ENCODE measurements at regions not wholly inside any gene's neighbourhood (a gene's known extent, or its start where the extent isn't known, plus 50 kb on each side); places are given as distances from the start of the nearest gene placed in this dataset.

DNA sequence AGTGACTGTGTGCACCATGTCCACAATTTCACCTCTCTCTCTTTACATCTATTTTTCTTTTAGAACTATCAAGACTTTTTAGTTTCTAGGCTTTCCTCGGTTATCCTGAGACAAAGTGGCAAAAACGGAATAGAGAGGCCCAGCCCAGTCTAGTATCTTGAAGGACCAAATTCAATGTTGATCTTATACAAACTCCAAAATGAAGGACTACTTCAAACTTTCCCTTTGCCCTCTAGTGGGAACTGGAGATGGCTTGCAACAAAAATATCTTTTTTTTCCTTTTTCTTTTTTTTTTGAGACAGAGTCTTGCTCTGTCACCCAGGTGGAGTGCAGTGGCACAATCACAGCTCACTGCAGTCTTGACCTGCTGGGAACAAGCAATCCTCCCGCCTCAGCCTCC lies 338.5 kb upstream of the UMPS start:
- Histone ChIP-seq H2AFZ (ENCODE audit: low read length) (no peak overlapping the region), H3K4me2 (ENCODE audit: insufficient read depth in 1 of 2, low read depth in 2 of 2, low read length in 2 of 2) (no peak overlapping the region), H2BK15ac (ENCODE audit: low read length) (no peak overlapping the region), H3K56ac (replicated peaks; ENCODE audit: insufficient read length, low read depth, low read length) (no peak overlapping the region), H3K4ac (replicated peaks; ENCODE audit: insufficient read length, low read depth, low read length) (no peak overlapping the region), H3K9me3 (ENCODE audit: insufficient read depth in 2 of 2, low read depth in 1 of 2, low read length in 1 of 2) (no peaks in the 10 kb centered on the region), H4K5ac (ENCODE audit: insufficient read length, low read depth, low read length) (no peak overlapping the region), H4K20me1 (replicated peaks in 1 of 2; ENCODE audit: control insufficient read depth in 1 of 2, insufficient read depth in 2 of 2, low read length in 2 of 2) (no peaks in the 10 kb centered on the region), H3K23me2 (ENCODE audit: low read depth, low read length) (no peaks in the 10 kb centered on the region), H3K79me2 (ENCODE audit: control insufficient read depth in 1 of 2, insufficient read depth in 2 of 2, low read length in 2 of 2) (no peaks in the 10 kb centered on the region), H3K23ac (ENCODE audit: insufficient read length) (no peak overlapping the region), H3K14ac (ENCODE audit: insufficient read length) (no peak overlapping the region), H3K27ac (ENCODE audit: low read depth, low read length) (no peak overlapping the region), H2BK12ac (ENCODE audit: low read depth, low read length) (no peak overlapping the region), H3K4me3 (ENCODE audit: extremely low read depth in 1 of 4, insufficient read depth in 2 of 4, low read depth in 3 of 4, low read length in 4 of 4) (no peak overlapping the region), H3K9ac (replicated peaks in 1 of 4; ENCODE audit: extremely low read depth in 1 of 4, low read depth in 3 of 4, low read length in 3 of 4) (no peak overlapping the region), H3K4me1 (replicated peaks in 1 of 4; ENCODE audit: control insufficient read depth in 3 of 4, insufficient read depth in 4 of 4, low read length in 3 of 4) (no peaks in the 10 kb centered on the region; a peak in 1 of 7 replicates), H3K79me1 (ENCODE audit: low read depth, low read length) (no peaks in the 10 kb centered on the region), H4K8ac (ENCODE audit: extremely low read depth, insufficient read depth, low read length) (no peak overlapping the region), H4K91ac (replicated peaks; ENCODE audit: insufficient read length, low read length) (no peak overlapping the region), H3K18ac (ENCODE audit: extremely low read depth, low read length) (no peak overlapping the region), H2AK5ac (ENCODE audit: low read depth, low read length) (no peak overlapping the region), H2BK20ac (ENCODE audit: low read length) (no peak overlapping the region), H3K36me3 (ENCODE audit: control insufficient read depth in 2 of 4, insufficient read depth in 4 of 4, low read length in 3 of 4) (no peaks in the 10 kb centered on the region), H2BK120ac (replicated peaks; ENCODE audit: low read depth, low read length) (no peak overlapping the region), H3K27me3 (replicated peaks in 1 of 4; ENCODE audit: control insufficient read depth in 3 of 4, extremely low read depth in 1 of 4, insufficient read depth in 3 of 4, low read length in 3 of 4) (no peaks in the 10 kb centered on the region), H2BK5ac (ENCODE audit: low read depth, low read length) (no peak overlapping the region)
- WGBS, 2 experiments (ENCODE audit: extremely low coverage in 1 of 2, insufficient coverage in 1 of 2, insufficient read length in 1 of 2, insufficient replicate concordance in 2 of 2, low coverage in 1 of 2, low lambda C conversion rate in 2 of 2, missing lambda C conversion rate in 1 of 2): 88% methylated on average over 3 of the region's 3 CpGs; no CpG with 5 or more reads in 1 of the 2 experiments
- DNase-seq (ENCODE audit: low read depth in 1 of 2, low spot score in 2 of 2) (no peak), FAIRE-seq (no peak)
- CTCF ChIA-PET (ENCODE audit: partially characterized antibody): interaction anchor here (0.8 to 1.8 kb wide), 9 partner anchors 9 to 168 kb away, joined by 3 to 10 read pairs (median 4); no protein-coding TSS in a partner anchor
- POLR2A ChIA-PET (ENCODE audit: partially characterized antibody): no interaction called here
- TF ChIP-seq EP300 (IDR thresholded peaks at IDR 0.05; ENCODE audit: borderline replicate concordance in 1 of 2, low read depth in 2 of 2, low read length in 2 of 2) (no peak), SIN3A (conservative IDR thresholded peaks at IDR 0.05 in 1 of 2, IDR thresholded peaks at IDR 0.05 in 1 of 2; ENCODE audit: low read depth in 1 of 2, low read length in 2 of 2) (no peak), KDM1A (IDR thresholded peaks at IDR 0.05; ENCODE audit: borderline replicate concordance, low read length) (no peak), MAFK (IDR thresholded peaks at IDR 0.05; ENCODE audit: low read depth, low read length) (no peak), BRCA1 (IDR thresholded peaks at IDR 0.05; ENCODE audit: low read depth, low read length) (no peak), KDM5A (IDR thresholded peaks at IDR 0.05; ENCODE audit: low read length) (no peak), JUND (IDR thresholded peaks at IDR 0.05; ENCODE audit: low read length) (no peak), SRF (IDR thresholded peaks at IDR 0.05; ENCODE audit: low read depth, low read length) (no peak), SIRT6 (IDR thresholded peaks at IDR 0.05; ENCODE audit: low read length) (no peak), ASH2L (IDR thresholded peaks at IDR 0.05; ENCODE audit: low read length) (no peak)
- TF ChIP-seq, protein P1, sequence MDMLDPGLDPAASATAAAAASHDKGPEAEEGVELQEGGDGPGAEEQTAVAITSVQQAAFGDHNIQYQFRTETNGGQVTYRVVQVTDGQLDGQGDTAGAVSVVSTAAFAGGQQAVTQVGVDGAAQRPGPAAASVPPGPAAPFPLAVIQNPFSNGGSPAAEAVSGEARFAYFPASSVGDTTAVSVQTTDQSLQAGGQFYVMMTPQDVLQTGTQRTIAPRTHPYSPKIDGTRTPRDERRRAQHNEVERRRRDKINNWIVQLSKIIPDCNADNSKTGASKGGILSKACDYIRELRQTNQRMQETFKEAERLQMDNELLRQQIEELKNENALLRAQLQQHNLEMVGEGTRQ (IDR thresholded peaks at IDR 0.05; ENCODE audit: low read length): no peak
- TF ChIP-seq, protein P2, sequence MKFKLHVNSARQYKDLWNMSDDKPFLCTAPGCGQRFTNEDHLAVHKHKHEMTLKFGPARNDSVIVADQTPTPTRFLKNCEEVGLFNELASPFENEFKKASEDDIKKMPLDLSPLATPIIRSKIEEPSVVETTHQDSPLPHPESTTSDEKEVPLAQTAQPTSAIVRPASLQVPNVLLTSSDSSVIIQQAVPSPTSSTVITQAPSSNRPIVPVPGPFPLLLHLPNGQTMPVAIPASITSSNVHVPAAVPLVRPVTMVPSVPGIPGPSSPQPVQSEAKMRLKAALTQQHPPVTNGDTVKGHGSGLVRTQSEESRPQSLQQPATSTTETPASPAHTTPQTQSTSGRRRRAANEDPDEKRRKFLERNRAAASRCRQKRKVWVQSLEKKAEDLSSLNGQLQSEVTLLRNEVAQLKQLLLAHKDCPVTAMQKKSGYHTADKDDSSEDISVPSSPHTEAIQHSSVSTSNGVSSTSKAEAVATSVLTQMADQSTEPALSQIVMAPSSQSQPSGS (IDR thresholded peaks at IDR 0.05; ENCODE audit: low read length): no peak
